Brain microvascular endothelial cell (primary cell): ENCODE measurements at regions not wholly inside any gene's neighbourhood (a gene's known extent, or its start where the extent isn't known, plus 50 kb on each side); places are given as distances from the start of the nearest gene placed in this dataset.
A peak's percentile ranks its signal among the peaks of the same experiment; 100 is the strongest.

Source experiments
- DNase-seq: peaks from one replicate; pipeline ENCODE4 v3.0.0-alpha.2; 2020
- H3K27ac ChIP-seq: fragments of 250-450 bp; sonication (Bioruptor Pico); 2 replicates; pipeline ENCODE4 v1.5.1; 2020; ENCODE audit warnings: mild to moderate bottlenecking, moderate library complexity
- H3K27me3 ChIP-seq: fragments of 250-450 bp; sonication (Bioruptor Pico); replicated peaks from 2 replicates; pipeline ENCODE4 v1.5.1; 2020; ENCODE audit warnings: mild to moderate bottlenecking
- H3K36me3 ChIP-seq: fragments of 250-450 bp; sonication (Bioruptor Pico); replicated peaks from 2 replicates; pipeline ENCODE4 v1.5.1; 2020; ENCODE audit warnings: mild to moderate bottlenecking
- H3K4me3 ChIP-seq: 2 replicates; pipeline ENCODE4 v1.5.1; 2011; ENCODE audit warnings: low read depth, mild to moderate bottlenecking, control low read depth, low read length, moderate library complexity
- in situ Hi-C: cut with HindIII; loops from 2 replicates; pipeline ENCODE4 v1.10.0; 2017; ENCODE audit warnings: low sequenced_read_pairs, low pct_ligation_motif_present
- TF ChIP-seq, protein P1 (sequence below): IDR thresholded peaks from 2 replicates; pipeline ENCODE4 v1.5.1; 2011; ENCODE audit warnings: low read depth, mild to moderate bottlenecking, moderate library complexity, low read length, control low read depth, inconsistent platforms; ENCODE audit errors: missing control alignments

DNA sequence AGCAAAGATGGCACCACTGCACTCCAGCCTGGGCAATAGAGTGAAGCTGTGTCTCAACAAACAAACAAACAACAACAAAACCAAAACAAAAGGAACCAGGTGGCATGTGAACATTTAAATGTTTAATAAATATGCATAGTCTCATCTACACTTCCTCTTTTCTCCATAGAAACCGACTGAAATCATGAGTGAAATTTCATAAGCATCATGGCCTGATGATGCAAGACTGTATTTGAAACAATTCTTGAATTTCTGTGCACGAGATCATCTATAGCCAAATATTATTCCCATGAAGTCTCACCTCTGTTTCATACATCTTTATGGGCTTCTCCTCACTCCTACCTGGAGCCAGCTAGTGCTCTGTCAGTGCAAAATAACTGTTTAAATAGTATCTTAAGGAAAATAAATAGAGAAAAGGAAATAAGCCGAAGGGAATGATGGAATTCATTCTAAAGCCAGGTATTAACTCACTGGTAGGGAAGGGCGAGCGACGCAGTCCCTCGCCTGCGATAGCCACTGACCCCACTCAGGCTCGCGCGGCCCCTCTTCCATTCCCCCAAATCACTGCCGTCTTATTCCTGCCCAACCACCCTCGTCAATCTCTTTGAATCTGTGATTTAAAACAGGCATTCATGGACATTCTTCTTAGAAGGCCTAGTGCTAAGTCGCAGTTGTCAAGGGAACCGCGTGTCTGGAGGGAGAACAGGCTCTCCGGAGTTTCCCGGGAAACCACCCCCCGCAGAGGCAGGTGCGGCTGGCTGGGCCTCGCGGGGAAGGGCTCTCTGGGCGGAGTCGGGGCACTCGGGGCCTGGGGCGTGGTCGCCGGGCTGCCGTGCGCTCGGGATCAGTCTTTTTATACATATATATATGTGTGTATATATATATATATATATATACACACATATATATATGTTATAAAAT lies 52.4 kb upstream of the TRIM2 start:
- H3K27ac ChIP-seq = no peak overlapping the region
- DNase-seq = peak; percentile 55
- in situ Hi-C loops = no loop called here
- H3K27me3 ChIP-seq = no peaks in the 10 kb centered on the region
- H3K36me3 ChIP-seq = no peaks in the 10 kb centered on the region
- no peak overlapping the region for H3K4me3 ChIP-seq
- TF ChIP-seq, protein P1, sequence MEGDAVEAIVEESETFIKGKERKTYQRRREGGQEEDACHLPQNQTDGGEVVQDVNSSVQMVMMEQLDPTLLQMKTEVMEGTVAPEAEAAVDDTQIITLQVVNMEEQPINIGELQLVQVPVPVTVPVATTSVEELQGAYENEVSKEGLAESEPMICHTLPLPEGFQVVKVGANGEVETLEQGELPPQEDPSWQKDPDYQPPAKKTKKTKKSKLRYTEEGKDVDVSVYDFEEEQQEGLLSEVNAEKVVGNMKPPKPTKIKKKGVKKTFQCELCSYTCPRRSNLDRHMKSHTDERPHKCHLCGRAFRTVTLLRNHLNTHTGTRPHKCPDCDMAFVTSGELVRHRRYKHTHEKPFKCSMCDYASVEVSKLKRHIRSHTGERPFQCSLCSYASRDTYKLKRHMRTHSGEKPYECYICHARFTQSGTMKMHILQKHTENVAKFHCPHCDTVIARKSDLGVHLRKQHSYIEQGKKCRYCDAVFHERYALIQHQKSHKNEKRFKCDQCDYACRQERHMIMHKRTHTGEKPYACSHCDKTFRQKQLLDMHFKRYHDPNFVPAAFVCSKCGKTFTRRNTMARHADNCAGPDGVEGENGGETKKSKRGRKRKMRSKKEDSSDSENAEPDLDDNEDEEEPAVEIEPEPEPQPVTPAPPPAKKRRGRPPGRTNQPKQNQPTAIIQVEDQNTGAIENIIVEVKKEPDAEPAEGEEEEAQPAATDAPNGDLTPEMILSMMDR = no peak

- Histone ChIP-seq H3K27me3 (no peaks in the 10 kb centered on the region), H3K36me3 (no peaks in the 10 kb centered on the region), H3K27ac (no peak overlapping the region), H3K4me3 (peak overlapping the region; percentile 57)
- in situ Hi-C loops = no loop called here
- DNase-seq = no peak
- TF ChIP-seq, protein P1 = no peak
Observed at GRCh38 chr4:153152501-153153338, 51.5 kb upstream of the TRIM2 start.

- DNase-seq = peak; percentile 11
- H3K27me3 ChIP-seq = no peaks in the 10 kb centered on the region
- TF ChIP-seq, protein P1 = no peak
- peak overlapping the region; percentile 57 for H3K4me3 ChIP-seq
- H3K36me3 ChIP-seq = no peaks in the 10 kb centered on the region
- H3K27ac ChIP-seq = no peak overlapping the region
- in situ Hi-C loops = no loop called here
Observed at GRCh38 chr4:153153339-153153871, 50.8 kb upstream of the TRIM2 start.

DNA sequence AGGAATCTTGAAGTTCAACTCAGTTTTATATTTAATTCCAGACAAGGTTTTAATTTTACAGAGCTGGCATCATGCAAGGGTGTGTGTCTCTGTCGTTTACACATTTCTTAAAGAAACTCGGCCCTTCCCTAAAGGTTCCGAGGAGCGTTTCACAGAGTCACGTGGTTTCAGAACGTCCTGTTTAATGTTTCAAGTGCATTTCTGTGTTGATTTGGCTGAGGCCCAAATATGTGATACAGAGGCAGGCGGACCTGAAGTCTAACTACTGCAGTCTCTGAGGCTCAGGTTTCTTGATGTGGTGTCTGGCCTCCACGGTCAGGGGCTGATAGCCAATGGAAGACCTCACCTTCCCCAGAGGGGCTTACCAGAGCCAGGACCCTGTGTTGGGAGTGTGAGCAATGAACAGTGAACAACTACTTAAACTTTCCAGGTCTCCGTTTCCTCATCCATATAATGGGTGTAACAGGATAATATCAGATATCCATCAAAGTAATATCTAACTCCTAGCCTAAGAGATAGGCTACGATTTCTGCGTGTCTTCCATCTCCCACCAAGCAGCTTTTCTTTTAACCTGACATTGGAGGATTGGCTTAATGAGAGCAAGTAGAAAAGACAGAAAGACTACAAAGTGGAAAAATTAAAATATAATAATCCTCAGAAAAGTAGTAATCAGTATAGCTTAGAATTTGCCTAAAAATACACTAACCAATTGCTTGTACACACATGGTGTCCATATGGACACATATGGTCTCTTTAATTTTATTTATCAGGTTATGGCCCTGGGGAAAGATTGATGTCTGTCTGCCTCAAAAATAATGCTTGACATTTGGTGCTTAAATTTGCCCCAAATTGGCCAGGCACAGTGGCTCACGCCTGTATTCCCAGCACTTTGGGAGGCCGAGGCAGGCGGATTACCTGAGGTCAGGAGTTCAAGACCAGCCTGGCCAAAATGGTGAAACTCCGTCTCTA lies 50.0 kb upstream of the TRIM2 start:
- H3K36me3 ChIP-seq = no peaks in the 10 kb centered on the region
- no peaks in the 10 kb centered on the region for H3K27me3 ChIP-seq
- in situ Hi-C loops = no loop called here
- peak overlapping the region; percentile 57 for H3K4me3 ChIP-seq
- TF ChIP-seq, protein P1 = no peak
- no peak overlapping the region for H3K27ac ChIP-seq
- peak; percentile 57 for DNase-seq
